PFSK-1 (cell line): ENCODE measurements at regions not wholly inside any gene's neighbourhood (a gene's known extent, or its start where the extent isn't known, plus 50 kb on each side); places are given as distances from the start of the nearest gene placed in this dataset.

Experiments used
- POLR2AphosphoS5 ChIP-seq: IDR thresholded peaks from 2 replicates; pipeline ENCODE4 v1.6.1; 2012; ENCODE audit warnings: low read depth, mild to moderate bottlenecking, control low read depth, low read length, moderate library complexity
- TAF1 ChIP-seq: IDR thresholded peaks from 2 replicates; pipeline ENCODE4 v1.6.1; 2012; ENCODE audit warnings: low read length, control low read depth, borderline replicate concordance; ENCODE audit not compliant: insufficient read depth
- TF ChIP-seq, protein P1 (sequence below), 2 experiments: IDR thresholded peaks; 2 replicates each; pipeline versions ENCODE4 v1.6.1 to v1.8.0; 2011 to 2012; ENCODE audit warnings: low read depth in 2 of 2, low read length in 2 of 2, control low read depth in 1 of 2, inconsistent platforms in 1 of 2, mild to moderate bottlenecking in 1 of 2, moderate library complexity in 1 of 2; ENCODE audit not compliant: insufficient read depth in 1 of 2

DNA sequence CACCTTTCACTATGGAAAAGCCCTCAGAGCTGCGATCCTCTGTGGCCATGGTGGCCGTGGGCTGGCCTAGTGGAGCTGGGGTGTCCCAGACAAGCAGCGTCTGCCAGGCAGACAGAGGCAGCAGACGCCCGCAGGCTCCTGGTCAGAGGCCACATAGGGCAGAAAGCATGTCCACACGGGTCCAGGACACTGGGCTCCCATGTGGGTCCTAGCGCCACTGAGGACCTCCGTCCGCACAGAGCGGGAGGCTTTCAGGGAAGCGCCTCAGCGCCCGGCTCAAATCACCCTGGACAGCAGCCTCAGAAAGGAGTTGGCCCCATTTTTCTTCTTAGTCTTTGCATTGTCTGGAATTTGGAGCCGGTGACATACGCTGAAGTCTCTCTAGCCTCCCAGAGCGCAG, 389.7 kb downstream of the BRD1 start:
- TF ChIP-seq TAF1 (no peak), POLR2AphosphoS5 (no peak)
- TF ChIP-seq, protein P1, sequence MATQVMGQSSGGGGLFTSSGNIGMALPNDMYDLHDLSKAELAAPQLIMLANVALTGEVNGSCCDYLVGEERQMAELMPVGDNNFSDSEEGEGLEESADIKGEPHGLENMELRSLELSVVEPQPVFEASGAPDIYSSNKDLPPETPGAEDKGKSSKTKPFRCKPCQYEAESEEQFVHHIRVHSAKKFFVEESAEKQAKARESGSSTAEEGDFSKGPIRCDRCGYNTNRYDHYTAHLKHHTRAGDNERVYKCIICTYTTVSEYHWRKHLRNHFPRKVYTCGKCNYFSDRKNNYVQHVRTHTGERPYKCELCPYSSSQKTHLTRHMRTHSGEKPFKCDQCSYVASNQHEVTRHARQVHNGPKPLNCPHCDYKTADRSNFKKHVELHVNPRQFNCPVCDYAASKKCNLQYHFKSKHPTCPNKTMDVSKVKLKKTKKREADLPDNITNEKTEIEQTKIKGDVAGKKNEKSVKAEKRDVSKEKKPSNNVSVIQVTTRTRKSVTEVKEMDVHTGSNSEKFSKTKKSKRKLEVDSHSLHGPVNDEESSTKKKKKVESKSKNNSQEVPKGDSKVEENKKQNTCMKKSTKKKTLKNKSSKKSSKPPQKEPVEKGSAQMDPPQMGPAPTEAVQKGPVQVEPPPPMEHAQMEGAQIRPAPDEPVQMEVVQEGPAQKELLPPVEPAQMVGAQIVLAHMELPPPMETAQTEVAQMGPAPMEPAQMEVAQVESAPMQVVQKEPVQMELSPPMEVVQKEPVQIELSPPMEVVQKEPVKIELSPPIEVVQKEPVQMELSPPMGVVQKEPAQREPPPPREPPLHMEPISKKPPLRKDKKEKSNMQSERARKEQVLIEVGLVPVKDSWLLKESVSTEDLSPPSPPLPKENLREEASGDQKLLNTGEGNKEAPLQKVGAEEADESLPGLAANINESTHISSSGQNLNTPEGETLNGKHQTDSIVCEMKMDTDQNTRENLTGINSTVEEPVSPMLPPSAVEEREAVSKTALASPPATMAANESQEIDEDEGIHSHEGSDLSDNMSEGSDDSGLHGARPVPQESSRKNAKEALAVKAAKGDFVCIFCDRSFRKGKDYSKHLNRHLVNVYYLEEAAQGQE (IDR thresholded peaks at IDR 0.05; ENCODE audit: insufficient read depth in 1 of 2, low read depth in 2 of 2, low read length in 2 of 2), result no peak
